Renal cortical epithelial cell (primary cell): ENCODE measurements at regions not wholly inside any gene's neighbourhood (a gene's known extent, or its start where the extent isn't known, plus 50 kb on each side); places are given as distances from the start of the nearest gene placed in this dataset.
"Not testable (repeated sequence)": the region's sequence is repeated elsewhere in the genome, so short reads cannot be mapped to it uniquely, and the experiment has no call there.

Source experiments
- DNase-seq: peaks from one replicate; pipeline ENCODE4 v3.0.0-alpha.2; 2011; ENCODE audit warnings: low read depth

DNA sequence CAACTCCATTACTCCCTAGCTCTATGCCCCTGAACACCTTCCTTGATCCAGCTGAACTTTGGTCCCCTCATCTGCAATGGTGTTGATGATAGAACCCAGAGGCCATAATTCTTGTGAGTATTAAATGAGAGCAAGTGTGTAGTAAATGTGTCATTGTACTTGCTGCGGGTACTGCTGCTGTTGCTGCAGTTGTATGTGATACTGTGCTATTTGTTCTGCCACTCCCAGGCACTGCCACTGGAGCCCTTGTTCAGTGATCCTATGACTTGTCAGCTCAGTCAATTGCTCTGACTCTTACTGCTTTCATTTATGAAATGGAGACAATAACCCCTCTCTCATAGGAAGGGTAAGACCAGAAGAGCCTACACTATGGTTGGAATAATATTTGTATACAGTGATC, 136.9 kb upstream of the PLGLB2 start:
- DNase-seq: not testable (repeated sequence)

GRCh38 chr2:87611416-87611815, 136.5 kb upstream of the PLGLB2 start:
- not testable (repeated sequence) for DNase-seq

- DNase-seq: not testable (repeated sequence)
Observed at GRCh38 chr2:87611956-87612355, 135.9 kb upstream of the PLGLB2 start.

DNA sequence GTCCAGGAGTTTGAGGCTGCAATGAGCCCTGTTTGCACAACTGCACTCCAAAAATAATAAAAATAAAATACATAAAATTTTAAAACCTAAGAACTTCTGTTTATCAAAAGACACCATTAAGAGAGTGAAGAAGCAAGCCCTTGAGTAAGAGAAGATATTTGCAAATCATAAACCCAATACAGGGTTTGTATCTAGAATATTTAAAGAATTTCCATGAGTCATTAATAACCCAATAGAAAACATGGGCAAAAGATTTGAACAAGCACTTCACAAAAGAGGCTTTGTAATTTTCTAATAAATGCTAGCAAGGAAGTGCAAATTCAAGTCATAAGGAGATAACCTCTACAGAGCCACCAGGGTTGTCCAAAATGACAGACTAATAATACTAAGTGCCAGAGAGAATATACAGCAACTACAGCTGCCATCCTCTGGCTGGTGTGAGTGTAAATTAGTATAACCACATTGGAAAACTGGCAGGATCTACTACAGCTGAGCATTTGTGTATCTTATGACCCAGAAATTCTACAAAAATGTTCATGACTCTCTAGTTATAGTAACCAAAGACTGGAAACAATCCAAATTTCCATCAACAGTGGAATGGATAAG, 133.0 kb upstream of the PLGLB2 start:
- DNase-seq: not testable (repeated sequence)

DNA sequence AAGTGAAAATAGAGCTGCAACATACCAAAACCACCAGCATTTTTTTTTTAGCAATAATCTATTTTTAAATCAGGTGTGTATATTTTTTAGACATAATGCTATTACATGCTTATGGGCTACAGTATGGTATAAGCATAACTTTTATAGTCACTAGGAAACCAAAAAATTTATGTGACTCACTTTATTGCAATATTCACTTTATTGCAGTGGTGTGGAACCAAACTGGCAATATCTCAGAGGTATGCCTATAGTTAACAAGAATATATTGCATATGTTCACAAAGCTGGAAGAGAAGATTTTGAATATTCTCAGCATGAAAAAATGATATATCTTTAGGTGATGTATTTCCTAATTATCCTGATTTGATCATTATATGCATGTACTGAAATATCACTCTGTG, 128.8 kb upstream of the PLGLB2 start:
- DNase-seq: not testable (repeated sequence)

GRCh38 chr2:87621139-87621538, 126.7 kb upstream of the PLGLB2 start:
- not testable (repeated sequence) for DNase-seq

DNA sequence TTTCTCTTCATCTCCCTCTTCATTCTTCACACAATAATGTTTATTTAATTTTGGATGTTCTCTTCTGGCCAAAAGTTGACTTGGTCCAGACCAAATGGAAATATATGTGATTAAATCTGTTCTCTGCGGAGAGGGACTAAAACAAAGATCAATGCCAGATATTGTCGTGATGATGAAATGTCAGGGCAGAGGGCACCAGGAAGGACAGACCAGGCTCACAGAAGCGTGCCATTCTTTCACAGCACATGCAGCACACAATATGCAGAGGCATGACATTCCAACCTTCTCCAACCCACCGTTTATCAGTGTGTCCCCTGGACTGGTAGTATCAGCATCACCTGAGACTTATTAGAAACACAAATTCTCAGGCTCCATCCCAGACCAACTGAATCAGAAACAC, 125.2 kb upstream of the PLGLB2 start:
- DNase-seq: not testable (repeated sequence)

DNA sequence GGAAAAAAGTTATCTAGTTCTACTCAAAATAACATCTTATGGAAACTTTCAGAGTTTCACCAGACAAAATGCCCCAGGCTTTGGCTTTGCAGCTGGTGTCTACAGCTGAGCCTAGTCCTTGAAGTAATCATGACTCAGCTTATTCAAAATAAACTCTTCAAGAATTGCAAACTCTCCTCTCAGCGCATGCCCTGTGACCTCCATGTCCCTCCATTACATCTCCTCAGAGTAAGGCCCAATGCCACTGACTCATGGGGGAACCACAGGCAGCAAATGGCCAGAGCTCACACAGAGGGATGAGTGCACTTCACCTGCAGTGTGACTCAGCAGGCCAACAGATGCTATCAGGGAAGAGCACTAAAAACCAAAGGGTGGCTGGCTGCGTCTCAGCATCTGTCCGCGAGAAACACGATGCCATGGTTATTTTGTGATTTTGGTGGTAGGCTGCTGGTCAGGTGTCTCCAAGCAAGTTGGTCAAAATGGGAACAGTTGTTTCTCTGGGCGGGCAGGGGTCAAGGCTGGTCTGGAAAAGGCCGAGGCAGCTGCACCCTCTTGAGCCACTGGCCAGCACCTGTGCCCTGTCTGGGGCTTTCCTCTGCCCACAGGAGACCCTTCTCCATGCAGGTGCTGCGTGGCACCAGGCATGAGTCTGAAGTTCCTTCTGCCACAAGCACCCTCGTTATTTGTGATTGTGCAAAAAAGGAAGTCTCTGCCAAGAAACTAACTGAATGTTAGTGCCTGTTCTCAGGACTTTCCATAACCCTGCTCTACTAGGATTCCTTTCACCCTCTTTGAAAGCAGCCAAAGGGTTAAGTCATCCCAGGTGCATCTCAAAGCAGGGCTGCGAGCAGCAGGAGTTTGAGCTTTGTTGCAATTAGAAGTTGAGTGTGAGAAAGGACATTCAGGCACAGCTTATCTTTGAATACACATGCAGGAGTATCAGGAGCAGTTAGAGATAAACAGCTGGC, 118.1 kb upstream of the PLGLB2 start:
- DNase-seq: peak; percentile 91

- DNase-seq: not testable (repeated sequence)
Observed at GRCh38 chr2:87630892-87631291, 117.0 kb upstream of the PLGLB2 start.

DNA sequence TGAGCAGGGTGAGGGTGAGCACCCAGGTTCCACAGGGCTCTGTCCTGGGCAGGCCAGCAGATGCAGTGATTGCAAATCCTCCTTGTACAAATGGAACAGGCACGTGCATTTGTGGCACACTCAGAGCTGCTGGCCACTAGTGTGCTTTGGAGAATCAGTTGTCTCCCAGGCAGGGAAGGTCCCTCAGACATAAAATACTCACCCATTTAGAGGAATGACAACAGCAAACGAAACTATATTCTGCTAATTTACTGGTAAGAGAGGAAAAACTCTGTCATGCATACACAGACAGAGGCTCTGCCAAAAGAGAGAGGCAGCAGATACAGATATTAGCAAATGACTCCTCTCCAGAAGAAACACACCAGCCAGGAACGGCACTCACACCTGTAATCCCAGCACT, 116.5 kb upstream of the PLGLB2 start:
- not testable (repeated sequence) for DNase-seq

DNA sequence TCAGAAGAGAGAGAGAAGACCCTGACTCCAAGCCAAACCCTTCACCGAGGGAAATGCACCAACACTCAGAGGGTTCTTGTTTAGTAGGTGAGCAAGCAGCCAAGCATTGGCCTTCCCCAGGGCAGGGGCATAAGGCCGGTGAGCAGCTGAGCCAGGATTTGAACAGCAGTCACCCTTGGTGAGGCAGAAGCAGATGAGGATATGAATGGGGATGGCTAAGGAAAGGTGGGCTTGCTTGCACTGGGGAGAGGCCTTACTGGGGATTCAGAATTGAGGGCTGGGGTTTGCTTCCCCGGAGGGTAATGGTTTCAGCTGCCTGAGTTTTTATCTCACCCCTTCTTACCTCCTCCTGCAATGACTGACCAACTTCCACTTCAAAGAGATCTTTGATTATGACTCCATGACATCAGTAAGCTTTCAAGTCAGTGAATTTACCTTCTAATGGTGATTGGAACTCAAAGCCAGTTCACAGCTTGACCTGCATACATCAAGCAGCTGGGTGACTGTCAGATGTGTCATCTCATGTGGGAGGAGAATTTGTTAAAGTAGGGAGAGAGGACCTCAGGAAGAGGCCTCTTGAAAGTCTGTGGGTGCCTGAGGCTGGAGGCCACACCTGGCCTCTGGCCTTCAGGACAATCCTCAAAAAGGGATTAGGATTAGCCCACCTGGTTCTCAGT, 114.5 kb upstream of the PLGLB2 start:
- not testable (repeated sequence) for DNase-seq

- not testable (repeated sequence) for DNase-seq
Observed at GRCh38 chr2:87634106-87634505, 113.8 kb upstream of the PLGLB2 start.

DNA sequence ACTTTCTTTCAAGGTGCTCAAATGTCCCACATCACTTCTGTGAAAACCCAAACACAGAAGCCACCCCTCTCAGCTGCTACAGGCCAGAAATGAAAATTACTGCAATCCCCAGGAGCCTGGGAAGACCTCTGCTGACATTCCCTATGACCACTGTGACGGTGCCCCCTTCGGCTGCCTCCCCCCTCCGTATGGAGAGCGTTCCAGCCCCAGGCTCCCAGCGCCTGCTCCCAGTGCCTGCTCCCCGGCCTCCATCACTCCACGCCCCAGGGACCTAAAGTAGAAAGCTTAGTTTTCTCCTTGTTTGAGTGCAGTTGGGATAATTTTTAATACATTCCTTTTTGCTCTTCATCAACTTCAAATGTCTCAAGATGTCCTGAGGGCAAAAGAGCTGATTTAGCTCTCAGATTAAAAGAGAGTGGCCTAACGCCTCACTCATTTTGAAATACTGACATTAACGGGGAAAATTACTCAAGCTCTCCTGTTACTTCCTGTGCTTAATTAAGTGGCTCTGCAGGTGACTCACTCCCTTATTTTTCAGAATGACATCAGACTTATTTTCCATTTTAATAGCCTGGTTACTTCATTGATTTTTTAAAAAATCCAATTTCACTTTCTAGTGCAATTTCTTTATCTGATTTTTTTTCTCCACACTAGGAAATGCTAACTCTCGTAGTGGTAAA, 112.8 kb upstream of the PLGLB2 start:
- DNase-seq: peak; percentile 4

DNA sequence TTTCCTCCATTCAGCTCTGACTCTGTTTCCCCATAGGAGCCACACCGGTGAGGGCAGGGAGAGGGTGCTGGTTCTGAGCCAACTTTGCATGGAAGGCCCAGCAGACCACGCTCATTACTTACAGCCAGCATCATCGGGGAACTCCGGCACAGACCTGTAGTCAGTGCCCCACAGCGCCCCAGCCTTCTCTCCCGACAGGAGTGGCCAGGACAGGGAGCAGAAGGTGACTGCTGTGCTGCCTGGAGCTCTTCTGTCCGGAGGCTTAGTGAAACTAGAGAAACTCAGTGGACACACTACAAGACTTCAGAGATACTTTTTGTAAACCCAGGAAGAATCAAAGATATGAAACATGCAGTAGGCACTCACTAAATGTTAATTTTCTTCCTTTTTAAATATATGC, 111.6 kb upstream of the PLGLB2 start:
- DNase-seq: not testable (repeated sequence)

GRCh38 chr2:87636735-87637134, 111.2 kb upstream of the PLGLB2 start:
- DNase-seq: not testable (repeated sequence)

DNA sequence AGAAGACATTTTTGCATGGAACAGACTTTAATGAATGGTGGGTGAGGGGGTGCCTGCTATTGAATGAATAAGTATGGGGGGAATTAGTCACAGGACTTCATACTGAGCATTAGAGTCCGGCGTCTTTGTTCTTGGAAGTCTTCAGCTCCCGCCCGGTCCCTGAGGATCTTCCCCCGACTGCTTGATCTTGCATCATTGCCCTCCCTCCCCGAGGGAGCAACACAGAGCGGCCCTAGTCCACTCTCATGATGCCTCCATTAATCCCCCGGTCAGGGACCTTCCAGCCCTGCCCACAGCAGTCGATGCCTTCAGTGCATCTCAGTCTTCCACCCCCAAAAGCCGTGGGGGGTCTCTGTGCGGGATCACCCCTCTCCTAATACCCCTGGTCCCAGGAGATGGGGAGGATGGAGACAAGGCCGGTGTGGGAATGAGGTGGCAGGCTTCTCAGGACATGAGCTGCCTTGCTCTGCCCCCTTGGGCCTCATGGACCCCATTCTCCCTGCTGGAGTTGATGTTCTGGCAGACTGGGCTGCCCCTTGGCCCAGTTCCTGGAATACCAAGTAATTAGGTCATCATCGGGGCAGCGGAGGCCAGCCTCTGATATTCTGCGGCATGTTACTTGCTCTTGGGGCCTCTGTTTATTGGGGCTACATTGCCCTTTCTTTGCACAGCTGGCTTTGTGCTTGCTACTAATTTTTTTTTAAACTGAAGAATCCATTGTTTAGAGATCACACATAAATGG, 110.5 kb upstream of the PLGLB2 start:
- not testable (repeated sequence) for DNase-seq

DNA sequence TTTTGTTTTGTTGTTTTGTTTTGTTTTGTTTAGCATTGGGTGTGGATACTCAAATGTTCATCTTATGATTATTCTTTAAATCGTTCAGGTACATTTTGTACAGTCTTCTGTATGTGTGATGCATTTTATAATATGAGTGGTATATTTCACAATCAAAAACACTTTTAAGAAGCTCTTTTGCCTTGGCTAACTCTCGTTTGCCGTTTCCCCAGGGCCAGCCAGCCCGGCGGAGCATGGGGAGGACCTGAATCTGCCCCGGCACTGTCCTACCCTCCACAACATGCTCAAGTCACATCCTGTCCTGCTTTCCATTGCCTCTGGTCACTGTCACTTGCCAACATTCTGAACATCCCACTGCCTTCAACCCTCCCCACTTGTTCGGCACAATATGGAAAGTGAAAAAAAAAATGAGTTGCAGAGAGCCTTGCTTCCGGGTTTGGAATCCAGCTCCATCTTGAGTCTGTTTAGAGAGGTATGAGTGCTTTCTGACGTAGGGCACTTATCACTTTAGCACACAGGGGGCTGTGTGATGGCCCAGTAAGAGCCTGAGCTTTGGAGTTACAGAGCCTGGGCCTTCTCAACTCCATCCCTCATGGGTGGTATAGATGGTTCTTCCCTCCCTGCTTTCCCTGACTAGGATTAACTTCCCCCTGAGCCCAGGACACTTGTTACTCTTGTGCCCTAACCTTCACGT, 109.6 kb upstream of the PLGLB2 start:
- DNase-seq: not testable (repeated sequence)

DNA sequence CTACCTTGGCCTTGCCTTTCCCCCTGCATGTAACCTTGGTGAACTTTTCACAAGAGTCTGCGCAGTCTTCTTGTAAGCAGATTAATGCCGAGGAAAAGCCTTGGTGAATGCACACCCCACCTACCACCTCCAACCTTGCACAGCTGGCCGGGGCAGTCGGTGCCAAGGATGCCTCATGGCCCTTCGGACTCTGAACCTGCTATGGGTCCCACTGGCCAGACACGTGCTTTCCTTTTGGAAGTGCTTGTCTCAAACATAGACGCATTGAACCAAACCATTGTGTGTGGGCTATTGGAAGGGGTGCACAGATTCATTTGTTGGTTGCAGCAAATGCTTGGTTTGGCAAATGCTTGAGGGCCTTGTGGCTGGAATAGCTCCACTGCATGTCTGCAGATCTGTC, 109.0 kb upstream of the PLGLB2 start:
- DNase-seq: not testable (repeated sequence)

- not testable (repeated sequence) for DNase-seq
Observed at GRCh38 chr2:87639801-87640440, 108.0 kb upstream of the PLGLB2 start.
